Gastroesophageal sphincter (tissue), 3 donors: ENCODE measurements at regions not wholly inside any gene's neighbourhood (a gene's known extent, or its start where the extent isn't known, plus 50 kb on each side); places are given as distances from the start of the nearest gene placed in this dataset.
"Not testable (repeated sequence)": the region's sequence is repeated elsewhere in the genome, so short reads cannot be mapped to it uniquely, and the experiment has no call there.

Source experiments
- EP300 ChIP-seq: sonication (generic); formaldehyde crosslinking; IDR thresholded peaks from one replicate; pipeline ENCODE4 v1.6.1; 2017; ENCODE audit warnings: antibody characterized with exemption, mild to moderate bottlenecking
- POLR2A ChIP-seq, 2 donors: fragments of 450-650 bp; IDR thresholded peaks; one replicate each; pipeline ENCODE4 v1.6.1; 2017; ENCODE audit warnings: antibody characterized with exemption in 2 of 2, mild to moderate bottlenecking in 2 of 2, moderate library complexity in 1 of 2
- POLR2AphosphoS5 ChIP-seq: sonication (generic); formaldehyde crosslinking; IDR thresholded peaks from one replicate; pipeline ENCODE4 v1.6.1; 2017; ENCODE audit warnings: antibody characterized with exemption
- TF ChIP-seq, protein P1 (sequence below), 4 experiments: fragments of 200-600 bp in 2 of 4; fragments of 450-650 bp in 2 of 4; sonication (generic) in 1 of 4; IDR thresholded peaks; one replicate each; pipeline ENCODE4 v1.5.1; 2017 to 2019; ENCODE audit warnings: antibody characterized with exemption in 4 of 4, mild to moderate bottlenecking in 2 of 4, moderate library complexity in 2 of 4

DNA sequence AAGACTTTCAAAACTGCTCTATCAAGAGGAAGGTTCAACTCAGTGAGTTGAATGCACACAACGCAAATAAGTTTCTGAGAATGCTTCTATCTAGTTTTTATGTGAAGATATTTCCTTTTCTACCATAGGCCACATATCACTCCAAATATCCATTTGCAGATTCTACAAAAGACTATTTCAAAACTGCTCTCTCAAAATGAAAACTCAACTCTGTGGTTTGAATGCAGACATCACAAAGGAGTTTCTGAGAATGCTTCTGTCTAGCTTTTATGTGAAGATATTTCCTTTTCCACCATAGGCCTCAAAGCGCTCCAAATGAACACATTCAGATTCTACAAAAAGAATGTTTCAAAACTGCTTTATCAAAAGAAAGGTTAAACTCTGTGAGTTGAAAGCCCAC is 1093.1 kb upstream of the DEFB115 start:
- TF ChIP-seq, protein P1, sequence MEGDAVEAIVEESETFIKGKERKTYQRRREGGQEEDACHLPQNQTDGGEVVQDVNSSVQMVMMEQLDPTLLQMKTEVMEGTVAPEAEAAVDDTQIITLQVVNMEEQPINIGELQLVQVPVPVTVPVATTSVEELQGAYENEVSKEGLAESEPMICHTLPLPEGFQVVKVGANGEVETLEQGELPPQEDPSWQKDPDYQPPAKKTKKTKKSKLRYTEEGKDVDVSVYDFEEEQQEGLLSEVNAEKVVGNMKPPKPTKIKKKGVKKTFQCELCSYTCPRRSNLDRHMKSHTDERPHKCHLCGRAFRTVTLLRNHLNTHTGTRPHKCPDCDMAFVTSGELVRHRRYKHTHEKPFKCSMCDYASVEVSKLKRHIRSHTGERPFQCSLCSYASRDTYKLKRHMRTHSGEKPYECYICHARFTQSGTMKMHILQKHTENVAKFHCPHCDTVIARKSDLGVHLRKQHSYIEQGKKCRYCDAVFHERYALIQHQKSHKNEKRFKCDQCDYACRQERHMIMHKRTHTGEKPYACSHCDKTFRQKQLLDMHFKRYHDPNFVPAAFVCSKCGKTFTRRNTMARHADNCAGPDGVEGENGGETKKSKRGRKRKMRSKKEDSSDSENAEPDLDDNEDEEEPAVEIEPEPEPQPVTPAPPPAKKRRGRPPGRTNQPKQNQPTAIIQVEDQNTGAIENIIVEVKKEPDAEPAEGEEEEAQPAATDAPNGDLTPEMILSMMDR (IDR thresholded peaks at IDR 0.05): not testable (repeated sequence)
- TF ChIP-seq POLR2A (IDR thresholded peaks at IDR 0.05); POLR2AphosphoS5; EP300: not testable (repeated sequence)
